ENCODE measurements at regions not wholly inside any gene's neighbourhood (a gene's known extent, or its start where the extent isn't known, plus 50 kb on each side); places are given as distances from the start of the nearest gene placed in this dataset.

DNA sequence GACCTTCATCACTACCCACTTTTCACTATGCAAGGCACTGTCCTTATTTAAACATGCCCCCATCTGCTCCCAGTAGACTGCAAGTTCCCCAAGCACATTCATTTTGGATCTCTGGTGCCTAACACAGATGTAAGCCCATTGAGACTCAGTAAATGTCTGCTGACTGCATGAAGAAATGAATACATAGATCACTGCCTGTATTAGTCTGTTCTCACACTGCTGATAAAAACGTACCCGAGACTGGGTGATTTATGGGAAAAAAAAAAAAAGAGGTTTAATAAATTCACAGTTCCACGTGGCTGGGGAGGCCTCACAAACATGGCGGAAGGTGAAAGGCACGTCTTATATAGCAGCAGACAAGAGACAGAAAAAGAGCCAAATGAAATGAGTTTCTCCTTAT is 204.9 kb downstream of the ATG4C start:
- DNase-seq (ENCODE audit: low spot score): no peak

DNA sequence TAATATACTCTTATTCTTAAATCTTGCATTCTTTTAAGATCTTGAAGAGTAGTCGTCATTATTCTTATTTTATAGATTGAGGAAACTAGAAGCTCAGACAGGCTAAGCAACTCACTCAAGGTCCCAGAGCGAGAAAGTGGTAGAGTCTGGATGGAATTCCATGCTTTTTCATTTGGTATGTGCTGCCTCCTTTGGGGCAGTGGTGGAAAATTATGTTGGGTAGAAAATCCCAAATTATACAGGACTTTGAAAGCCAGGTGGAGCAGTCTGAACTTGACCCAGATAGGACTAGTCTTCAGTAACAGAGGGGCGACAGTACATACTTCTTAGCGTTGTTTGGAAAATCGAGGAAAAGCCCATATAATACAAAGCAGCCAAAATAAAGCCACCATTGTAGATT is 205.6 kb downstream of the ATG4C start:
- no peak for DNase-seq (ENCODE audit: low spot score)

DNA sequence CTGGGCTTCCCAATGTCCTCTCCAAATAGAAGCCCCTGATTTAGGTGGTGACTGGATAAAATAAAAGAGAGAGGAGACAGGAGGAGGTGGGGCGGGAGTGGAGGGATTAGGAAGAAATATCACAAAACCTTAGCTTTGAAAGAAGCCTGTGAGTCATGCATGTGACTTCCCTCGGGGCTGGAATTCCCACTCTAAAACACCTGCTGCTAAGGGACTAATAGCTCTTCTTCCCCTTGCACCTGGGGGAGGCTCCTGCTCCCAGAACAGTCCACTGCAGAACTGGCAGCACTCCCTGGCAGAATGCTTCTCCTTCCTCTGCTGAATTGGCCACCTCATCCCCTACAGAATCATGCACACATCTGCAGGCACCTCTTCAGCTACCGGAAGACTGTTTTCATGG is 207.2 kb downstream of the ATG4C start:
- no peak for DNase-seq (ENCODE audit: low spot score)

DNA sequence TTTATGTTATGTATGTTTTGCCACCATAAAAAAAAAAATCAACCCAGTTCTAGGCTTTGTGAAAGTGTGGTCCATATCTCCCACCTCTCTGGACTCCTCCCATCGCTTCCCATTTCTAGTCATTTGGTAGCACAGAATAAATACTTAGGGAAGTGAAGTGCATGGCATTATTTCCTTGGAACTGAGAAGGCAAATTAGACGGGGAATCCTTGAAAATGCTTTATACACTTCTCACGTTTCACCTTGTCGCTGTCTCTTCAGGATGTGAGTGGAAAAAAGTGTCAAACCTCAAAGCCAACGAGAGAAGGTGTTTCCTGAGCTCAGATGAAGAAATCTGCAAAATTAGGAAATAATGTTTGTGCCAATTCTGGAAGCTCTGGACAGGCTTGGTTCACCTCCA is 209.9 kb downstream of the ATG4C start:
- DNase-seq (ENCODE audit: low spot score): no peak

DNA sequence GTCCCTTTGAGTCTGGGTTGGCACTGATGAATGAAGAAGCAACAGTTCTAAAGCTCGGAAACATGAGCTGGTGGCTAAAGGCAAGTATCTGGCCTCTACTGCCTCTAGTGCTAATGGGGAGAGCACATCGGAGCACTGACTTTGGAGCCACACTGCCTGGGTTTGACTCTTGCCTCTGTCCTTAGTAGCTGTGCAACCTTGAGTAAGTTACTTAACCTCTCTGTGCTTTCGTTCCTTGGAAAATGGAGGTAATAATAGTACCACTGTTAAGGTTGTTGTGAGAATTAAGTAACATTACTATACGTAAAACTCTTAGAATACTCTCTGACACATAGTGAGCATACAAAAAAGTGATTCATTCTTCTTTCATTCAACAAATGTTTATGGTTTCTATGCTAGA is 211.2 kb downstream of the ATG4C start:
- no peak for DNase-seq (ENCODE audit: low spot score)

DNA sequence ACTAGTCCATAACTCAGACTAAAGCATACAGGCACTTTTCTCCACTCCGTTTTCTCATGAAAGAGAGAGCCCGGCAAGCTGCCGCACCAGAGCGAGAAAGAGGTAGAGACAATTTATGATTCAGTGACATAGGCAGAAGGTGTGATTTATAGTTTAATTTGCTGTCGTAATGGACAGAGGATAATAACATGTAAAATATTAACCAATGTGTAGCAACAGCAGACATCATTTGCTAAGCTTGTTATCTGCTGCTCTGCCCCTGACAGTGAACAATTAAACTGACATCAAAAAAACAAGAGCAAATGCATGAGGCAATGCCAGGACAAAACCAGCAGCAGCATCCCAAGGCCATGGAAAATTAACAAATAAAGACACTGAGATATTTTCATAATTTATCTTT is 214.0 kb downstream of the ATG4C start:
- DNase-seq (ENCODE audit: low spot score): no peak

DNA sequence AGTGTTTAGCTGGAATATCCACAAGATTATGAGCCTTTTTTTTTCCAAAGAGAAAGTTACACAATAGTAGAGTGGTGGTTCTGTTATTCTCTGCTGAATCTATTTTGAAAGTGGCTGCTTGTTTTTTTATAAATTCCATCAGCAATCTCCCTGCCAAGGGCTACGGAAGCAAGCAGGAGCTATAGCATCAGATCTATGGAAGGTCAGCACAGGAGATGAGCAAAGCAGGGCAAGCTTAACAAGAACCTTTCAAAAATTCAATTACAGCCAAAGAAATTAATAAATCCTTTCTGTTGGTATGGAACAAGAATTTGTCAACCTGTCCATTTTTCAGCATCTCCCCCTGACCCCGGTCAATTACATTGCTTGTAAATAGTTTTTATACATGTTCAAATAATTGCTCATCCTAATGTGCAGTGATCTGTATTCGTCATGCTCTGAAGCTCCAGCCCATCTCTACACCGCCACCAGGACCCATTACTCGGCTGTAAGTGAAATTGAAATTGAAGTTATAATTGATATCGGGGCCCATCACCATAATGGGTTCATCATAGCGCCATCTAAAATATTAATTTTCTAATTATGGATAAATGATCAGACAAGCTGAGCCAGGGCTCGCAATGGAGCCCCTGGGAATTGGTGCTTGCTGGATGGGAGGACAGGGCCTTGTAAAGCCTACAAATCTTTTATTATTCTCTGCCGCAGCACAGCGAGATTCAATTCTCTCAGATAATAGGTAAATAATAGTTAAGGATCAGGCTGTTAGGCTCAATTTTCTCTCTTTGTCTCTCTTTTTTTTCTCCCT is 215.1 kb downstream of the ATG4C start:
- no peak for DNase-seq (ENCODE audit: low spot score)

GRCh38 chr1:63000508-63000907 is 216.6 kb downstream of the ATG4C start:
- no peak for DNase-seq (ENCODE audit: low spot score)

- no peak for DNase-seq (ENCODE audit: low spot score)
Measured at GRCh38 chr1:63004868-63005267, 220.9 kb downstream of the ATG4C start.

GRCh38 chr1:63005812-63006211 is 221.9 kb downstream of the ATG4C start:
- DNase-seq (ENCODE audit: low spot score): no peak

DNA sequence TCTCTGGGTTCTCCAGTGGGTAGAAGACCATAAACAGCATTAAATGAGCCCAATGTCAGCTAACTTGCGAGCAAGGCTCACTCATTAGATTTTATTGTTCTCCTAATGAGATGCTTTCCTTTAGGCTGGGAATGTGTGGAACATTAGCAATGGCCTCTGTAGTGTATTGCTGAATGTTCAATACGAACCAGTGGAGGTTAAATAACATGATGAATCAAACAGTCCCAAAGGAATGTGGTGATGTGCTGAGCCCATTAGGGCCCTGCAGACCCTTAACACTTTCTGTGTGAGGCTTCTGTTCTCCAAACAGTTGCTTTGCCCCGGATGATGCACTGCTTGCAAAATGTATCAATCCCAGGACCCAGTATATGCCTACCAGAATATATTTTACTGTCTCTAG is 225.5 kb downstream of the ATG4C start:
- DNase-seq (ENCODE audit: low spot score): no peak

DNA sequence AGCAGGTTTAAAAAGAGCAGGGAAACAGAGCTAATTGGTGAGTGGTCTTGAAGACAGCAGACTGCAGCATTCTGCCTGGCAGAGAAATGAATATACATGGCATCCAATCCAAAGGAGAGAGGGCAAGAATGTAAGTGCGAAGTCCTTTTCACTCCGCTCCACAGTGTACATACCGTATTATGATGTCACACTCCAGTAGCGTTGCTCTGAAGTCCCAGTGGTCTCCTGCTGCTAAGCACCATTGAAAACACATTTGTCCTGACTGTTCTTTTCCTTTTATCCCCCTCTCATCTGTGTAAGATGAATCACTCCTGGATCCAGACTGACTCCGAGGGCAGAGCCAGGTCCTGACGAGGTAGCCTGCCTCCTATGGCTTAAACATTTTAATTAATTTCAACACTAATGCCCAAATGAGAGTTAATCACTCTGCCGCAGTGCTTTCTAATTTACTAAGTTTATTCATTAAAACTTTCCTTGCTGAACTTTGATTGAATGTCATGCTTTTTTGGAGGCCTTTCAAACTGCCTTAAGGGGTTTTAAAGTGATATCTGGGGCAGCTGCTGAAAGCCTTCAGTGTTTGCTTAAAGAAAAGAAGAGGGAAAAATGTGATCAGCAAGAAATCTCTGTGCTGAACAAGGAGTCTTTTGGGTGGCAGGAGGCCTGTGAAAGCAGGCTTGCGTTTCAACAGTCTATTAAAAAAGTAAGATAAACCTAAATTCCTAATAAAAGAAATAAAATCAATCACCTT is 227.2 kb downstream of the ATG4C start:
- no peak for DNase-seq (ENCODE audit: low spot score)

GRCh38 chr1:63012339-63012738 is 228.4 kb downstream of the ATG4C start:
- no peak for DNase-seq (ENCODE audit: low spot score)

DNA sequence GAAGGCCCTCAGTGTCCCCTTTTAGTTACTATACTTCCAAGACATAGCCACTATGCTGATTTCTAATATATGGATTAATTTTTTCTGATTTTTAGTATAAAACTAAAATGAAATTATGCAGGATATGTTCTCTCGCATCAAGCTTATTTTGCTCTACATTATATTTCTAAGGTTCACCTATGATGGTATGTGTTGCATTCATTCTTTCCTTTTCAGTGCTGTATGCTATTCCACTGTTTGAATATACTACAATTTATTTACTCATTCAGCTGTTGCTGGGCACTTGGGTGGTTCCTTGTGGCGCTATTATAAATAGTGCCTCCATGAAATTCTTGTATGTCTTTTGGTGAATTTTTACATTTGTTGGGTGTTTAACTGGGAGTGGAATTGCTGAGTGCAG is 230.3 kb downstream of the ATG4C start:
- no peak for DNase-seq (ENCODE audit: low spot score)

GRCh38 chr1:63022319-63022718 is 238.4 kb downstream of the ATG4C start:
- no peak for DNase-seq (ENCODE audit: low spot score)

DNA sequence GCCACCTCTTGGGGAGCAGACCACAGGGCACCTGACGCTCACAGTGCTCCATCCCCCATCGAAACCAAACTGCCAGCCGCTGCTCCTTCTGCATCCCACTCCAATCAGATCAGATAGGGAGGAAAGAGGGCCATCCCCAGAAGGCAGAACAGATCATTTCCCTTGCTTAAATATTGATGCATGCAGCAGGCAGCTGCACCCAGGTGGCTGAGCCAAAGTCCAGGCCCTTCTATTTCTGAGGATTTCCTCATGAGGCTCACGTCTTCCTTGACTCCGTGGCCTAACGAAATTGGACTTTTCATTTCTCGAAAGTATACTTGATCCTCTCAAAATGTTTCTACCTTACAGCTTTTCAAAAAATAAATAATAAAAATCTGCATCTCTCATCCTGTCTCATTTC is 239.2 kb downstream of the ATG4C start:
- DNase-seq (ENCODE audit: low spot score): no peak

DNA sequence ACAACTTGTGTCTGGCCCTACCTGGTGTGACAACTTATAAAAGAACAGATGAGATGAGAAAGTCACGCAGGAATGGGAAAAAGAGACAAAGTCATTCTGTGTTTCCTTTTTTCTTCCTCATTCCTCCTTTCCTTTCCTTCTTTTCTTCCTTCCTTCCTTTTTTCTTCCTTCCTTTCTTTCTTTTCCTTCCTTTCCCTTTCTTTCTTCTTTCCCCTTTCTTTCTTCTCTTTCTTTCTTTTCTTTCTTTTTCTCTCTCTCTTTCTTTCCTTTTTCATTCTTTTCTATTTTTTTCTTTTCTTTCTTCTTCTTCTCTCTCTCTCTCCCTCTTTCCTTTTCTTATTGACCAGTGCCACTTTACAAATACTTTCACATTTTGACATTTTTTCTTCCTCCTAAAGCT is 239.7 kb downstream of the ATG4C start:
- DNase-seq (ENCODE audit: low spot score): no peak

DNA sequence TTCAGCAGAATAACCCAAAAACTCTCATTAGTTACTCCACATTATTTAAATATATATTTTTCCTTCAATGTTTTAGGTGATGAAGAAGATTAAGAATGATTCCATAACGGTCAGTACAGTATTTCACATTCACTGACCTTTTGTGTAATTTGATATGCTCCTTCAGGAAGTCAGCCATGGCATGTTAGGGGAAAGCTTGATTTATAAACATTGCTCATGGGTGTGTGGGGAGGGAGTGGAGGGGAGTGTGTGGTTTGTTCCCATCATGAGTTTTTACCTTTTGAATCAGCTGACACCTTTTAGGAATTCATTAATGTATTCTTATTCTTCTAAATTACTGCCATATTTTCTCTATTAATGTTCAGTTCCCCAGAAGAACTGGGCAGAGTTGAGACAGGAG is 240.2 kb downstream of the ATG4C start:
- no peak for DNase-seq (ENCODE audit: low spot score)

GRCh38 chr1:63027176-63027575 is 243.2 kb downstream of the ATG4C start:
- no peak for DNase-seq (ENCODE audit: low spot score)

DNA sequence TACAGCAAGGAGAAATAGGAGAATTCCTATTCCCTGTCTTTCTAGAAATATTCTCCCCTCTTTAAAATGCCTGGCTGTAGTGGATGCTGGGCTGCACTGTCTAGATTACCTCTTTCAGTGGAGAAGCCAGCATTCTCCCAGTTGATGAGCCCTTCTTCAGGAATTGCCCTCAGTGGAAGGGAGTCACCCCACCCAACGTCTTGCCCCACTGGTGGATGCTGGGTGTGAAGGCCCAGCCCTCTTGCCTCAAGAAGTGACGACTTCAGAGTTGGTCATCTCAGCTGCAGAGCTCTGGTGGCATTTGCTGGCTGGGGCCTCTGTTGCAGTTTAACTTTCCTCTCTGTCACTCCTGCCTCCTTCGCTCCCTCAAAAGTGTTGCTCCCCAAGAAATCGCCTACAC is 248.2 kb downstream of the ATG4C start:
- DNase-seq (ENCODE audit: low spot score): no peak

- no peak for DNase-seq (ENCODE audit: low spot score)
Measured at GRCh38 chr1:63033211-63033610, 249.3 kb downstream of the ATG4C start.

GRCh38 chr1:63034256-63034655 is 250.3 kb downstream of the ATG4C start:
- DNase-seq (ENCODE audit: low spot score): no peak

DNA sequence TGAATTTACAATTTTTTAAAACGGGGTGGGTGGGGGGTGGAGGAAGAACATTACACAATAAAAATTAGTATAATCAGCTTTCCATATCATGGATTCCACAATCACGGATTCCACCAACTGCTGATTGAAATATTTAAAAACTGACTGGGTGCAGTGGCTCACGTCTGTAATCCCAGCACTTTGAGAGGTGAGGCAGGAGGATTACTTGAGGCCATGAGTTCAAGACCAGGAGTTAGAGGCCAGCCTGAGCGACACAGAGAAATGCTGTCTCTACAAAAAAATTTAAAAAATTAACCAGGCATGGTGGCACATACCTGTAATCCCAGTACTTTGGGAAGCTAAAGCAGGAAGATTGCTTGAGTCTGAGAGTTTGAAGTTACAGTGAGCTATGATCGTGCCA is 254.7 kb downstream of the ATG4C start:
- no peak for DNase-seq (ENCODE audit: low spot score)

DNA sequence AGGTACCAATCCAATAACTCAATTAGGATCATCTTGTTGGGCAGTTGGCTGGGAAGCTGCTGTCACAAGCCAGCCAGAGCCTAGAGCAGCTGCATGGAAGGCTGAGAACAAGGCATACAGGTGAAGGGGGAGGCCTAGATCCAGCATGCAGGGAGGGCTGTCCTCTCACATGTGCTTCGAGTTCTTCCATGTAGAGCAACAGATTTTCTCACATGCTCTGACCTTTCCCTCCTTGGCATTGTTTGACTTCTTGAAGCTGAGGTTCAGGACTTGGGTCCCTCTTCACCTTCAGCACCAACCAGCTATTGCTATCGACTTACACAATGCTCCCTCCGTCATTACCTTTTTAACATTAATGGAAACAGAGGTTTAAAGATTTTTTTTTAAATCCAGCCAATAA is 257.7 kb downstream of the ATG4C start:
- no peak for DNase-seq (ENCODE audit: low spot score)

Data from HuH-7.5 (cell line).